ENCODE measurements at regions not wholly inside any gene's neighbourhood (a gene's known extent, or its start where the extent isn't known, plus 50 kb on each side); places are given as distances from the start of the nearest gene placed in this dataset.

GRCh38 chr18:73511771-73512503 lies 635.7 kb downstream of the FBXO15 start:
- peak; percentile 31 for DNase-seq

DNA sequence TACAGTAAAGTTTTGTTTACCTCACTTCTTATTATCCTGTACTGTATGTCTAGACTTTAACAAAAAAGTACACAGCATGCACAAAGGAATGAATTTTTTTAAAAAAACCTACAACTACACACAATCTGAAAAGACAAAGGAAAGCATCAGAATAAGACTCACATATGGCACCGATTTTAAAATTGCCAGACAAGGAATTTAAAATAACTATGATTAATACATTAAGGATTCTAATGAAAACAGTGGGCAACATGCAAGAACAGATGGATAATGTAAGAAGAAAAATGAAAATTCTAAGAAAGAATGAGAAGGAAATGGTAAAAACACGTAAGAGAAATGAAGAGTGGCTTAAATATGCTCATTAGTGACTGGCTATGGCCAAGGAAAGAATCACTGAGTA lies 638.2 kb downstream of the FBXO15 start:
- no peak for DNase-seq

DNA sequence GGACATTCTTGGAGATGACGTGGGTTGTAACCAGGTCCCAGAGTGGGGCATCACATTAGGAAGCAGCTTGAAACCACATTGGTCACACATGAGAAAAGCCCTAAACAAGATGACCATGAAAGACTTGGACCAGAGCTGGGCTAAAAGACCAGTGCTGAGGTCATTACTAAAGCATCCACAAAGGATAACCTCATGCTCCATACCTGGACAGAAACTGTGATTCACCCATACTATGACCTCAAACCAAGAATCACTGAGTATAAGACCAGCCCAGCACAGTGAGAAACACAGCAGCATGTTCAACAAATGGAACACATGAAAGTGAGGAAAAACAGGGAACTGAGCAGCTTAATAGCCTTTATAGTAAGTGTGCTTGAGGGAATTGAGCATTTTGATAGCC lies 635.5 kb upstream of the NETO1 start:
- DNase-seq: no peak

DNA sequence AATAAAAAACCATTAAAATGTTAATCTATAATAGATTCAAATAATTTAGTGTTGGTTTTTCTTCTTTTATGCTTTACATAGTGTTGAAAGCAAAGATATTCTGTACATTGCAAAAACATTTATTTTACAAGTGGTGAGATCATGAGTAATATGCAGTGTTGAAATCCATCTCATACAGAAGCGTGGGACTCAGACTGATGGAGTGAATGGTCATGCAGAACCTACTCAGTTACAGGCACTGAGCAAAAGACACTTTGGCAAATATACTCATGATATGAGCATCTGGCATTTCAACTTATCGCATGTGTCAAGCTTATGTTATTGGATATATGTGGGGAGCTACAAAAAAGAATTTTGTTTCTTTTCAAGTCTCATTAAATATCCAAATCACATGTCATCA lies 620.2 kb upstream of the NETO1 start:
- DNase-seq: no peak

- DNase-seq: no peak
Observed at GRCh38 chr18:73485166-73485565, 617.4 kb upstream of the NETO1 start.

DNA sequence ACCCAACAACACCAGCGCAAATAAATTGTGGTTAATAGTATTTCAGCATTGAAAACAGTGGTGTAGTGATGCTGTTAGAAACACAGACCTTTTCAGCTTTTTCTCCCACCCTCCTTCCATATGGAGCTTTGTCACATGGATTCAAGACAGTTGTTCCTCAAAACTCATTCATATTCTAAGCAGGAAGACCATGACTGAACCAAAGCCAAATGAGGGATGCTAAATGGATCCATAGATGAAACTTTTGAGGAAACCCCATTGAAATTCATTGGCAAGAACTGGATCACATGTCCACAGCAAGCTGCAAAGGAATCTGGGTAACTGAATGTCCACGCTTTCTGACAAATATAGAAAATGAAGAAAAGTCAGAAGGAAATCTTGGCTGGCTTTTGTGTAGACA lies 615.1 kb upstream of the NETO1 start:
- no peak for DNase-seq

GRCh38 chr18:73479477-73479876 lies 611.7 kb upstream of the NETO1 start:
- no peak for DNase-seq

- no peak for DNase-seq
Observed at GRCh38 chr18:73478191-73478590, 610.4 kb upstream of the NETO1 start.

DNA sequence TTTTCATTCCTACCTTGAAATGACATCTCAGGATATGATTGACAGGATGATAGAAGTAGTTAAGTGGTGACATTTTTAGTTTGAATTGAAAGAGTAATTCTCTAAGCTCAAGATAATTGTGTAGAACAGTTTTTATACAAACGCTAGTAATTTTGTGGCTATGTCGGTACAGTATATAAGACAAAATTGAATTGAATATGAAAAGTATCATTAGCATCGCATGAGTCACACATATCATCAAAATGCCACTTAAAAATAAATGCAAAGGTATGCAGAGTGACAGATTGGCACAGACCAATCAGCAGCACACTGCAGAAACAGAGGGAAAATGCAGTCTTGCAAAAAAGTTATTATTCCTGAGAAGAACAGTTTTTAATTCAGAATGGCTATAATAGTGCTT lies 608.2 kb upstream of the NETO1 start:
- no peak for DNase-seq

DNA sequence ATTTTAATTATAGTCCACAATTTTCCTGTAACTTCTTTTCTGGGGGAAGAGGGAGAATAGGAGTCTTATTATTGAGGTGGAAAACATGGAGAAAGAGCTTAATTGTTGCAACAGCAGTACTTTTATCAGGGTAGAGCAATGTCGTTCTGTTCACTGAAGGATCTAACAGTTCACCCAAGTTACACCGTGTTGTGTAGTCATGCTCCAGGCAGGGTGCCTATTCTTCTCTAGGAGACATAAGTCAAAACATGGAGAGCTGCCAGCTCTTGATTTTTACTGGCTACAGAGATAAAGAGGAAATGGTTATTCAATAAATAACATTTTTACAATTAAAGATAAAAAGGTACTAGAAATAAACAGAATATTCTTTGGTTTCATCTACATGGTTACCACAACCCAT lies 594.3 kb upstream of the NETO1 start:
- DNase-seq: no peak

DNA sequence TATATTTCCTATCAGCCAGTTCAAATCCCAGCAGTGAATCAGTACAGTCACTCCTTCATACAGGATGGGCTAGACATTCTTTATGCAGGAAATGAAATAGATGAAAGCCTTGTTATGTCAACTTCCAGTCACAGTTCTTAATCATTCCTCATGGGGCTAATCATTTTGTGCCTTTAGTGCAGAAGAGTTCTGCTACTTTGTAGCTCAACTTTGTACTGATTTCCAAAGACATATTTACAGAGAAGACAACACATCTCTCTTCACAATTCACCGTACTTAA lies 593.9 kb upstream of the NETO1 start:
- DNase-seq: no peak

DNA sequence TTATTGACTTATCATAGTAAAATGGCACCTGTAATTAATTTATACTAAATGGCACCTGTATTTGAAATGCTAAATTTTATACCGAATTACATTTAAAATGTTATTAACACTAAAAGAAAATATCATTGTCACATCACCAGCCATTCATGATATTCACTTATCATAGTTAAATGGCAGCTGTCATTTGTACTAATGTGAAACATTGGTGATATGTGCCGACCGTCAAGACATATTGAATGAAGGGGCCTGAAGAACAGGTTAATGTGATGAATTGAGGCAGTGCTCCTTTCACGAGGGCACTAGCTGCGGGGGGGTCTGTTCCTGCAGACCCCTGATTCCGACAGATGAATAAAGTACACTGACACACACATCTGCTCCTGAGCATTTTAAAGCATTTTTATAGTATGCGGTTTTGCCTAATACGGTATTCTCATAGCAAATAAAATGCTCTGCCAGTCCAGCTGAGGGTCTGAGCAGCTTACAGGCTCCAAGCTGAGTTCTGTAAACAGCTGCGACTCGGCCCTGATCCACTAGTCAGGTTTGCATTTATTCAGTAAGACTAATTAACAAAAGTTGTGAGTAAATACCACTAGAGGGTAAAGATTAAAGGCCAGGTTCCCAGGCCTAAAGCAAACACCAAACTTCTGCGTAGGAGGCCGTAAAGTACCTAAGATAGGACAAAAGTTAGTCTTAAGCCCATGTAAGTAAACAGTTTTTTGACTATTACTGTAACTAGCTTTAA lies 593.4 kb upstream of the NETO1 start:
- DNase-seq: no peak

- no peak for DNase-seq
Observed at GRCh38 chr18:73458186-73458964, 590.6 kb upstream of the NETO1 start.

DNA sequence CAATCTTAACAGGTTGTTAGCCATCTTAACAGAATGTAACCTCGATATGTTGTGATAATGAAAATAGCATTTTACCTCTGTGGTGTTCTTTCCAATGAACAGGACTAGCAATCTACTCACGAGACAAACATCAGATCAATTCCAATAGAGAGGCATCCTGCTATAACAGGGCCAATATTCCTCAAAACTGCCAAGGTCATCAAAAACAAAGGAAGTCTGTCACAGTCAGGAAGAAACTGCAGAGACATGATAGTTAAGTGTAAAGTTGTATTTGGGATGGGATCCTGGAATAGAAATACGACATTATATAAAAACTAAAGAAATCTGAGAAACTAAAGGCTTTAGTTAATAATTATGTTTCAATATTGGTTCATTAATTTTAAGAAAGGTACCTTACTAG lies 588.9 kb upstream of the NETO1 start:
- DNase-seq: no peak

- no peak for DNase-seq
Observed at GRCh38 chr18:73452866-73453265, 585.1 kb upstream of the NETO1 start.

DNA sequence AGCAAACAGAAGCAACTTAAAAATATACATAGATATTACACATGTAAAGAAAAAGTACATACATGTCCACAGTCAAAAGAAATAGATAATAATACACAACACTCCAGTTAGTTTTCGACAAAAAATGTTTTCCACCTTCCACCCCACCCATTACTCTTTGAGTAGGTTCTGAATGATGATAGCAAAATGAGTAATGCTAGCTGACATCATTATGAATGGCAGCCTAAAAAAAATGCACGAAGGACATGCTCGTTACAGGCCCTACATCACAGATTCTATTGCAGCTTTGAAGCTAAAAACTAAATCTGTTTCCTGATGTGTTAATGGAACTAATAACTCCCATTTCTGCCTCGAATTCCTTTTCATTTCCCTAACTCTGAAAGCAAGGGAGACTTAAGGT lies 578.7 kb upstream of the NETO1 start:
- no peak for DNase-seq

DNA sequence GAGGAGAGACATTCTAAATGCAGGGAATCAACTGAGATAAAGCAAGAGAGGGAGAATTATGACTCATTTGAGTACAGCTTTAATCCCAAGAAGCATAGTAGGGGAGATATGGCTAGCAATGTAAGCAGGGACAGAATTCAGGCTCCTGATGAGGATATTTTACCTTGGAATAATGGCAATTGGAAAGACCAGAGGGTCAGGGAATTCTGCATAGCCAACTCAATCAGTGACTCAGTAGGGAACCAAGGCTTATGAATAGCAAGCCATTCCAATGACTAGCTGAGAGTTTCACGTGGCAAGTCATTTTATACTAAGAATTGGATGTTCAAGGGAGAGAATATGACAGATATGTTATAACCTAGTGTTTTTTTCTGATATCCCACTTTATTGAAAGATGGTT lies 563.8 kb upstream of the NETO1 start:
- no peak for DNase-seq

- DNase-seq: no peak
Observed at GRCh38 chr18:73421010-73421409, 553.2 kb upstream of the NETO1 start.

DNA sequence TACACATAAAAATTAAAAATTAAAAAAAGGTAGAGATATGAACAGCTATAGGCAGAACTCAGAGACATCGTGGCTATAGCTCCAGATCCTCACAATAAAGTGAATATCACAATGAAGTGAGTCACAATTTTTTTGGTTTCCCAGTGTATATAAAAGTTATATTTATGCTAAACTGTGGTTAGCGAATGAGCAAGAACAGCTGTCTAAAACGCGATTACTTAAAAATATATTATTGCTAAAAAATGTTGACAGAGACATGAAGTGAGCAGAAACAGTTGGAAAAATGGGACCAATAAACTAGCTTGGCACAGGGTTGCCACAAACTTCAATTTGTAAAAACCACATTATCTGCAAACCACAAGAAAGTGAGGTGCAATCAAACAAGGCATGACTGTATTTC lies 551.7 kb upstream of the NETO1 start:
- no peak for DNase-seq

- DNase-seq: no peak
Observed at GRCh38 chr18:73414598-73414997, 546.8 kb upstream of the NETO1 start.

DNA sequence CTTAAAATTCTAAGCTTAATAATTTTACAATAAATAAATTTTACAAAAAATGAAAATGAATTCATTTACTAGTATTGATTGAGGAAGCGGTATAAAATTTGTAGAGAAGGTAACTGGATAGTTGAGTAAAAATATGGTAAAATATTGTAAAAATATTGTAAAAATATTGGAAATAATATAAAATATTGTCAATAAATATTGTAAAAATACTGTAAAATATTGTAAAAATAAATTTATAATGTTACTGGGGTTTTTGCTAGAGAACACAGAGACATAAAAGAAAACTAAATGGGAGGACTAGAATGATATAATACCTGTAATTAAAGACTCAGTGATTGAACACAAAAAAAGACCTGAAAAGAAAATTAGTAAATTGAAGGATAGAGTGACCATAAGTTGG lies 546.3 kb upstream of the NETO1 start:
- DNase-seq: no peak

DNA sequence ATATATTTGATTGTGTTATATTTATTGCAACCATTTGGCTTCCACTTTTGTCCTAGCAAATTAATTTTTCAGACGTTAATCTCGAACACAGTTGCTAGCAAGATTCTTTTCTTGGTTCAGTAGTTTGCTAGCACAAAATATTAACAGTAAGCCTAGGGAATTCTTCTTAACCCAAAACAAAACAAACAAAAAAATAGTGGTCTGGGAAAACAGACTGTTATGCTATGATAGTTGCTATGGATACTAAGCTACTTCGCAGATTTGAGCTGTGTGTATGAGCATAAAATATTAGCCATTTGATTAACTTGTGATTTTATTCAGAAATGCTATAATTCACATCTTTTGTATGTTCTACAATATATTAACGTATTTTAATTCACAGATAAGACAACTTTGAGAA lies 541.5 kb upstream of the NETO1 start:
- DNase-seq: no peak

DNA sequence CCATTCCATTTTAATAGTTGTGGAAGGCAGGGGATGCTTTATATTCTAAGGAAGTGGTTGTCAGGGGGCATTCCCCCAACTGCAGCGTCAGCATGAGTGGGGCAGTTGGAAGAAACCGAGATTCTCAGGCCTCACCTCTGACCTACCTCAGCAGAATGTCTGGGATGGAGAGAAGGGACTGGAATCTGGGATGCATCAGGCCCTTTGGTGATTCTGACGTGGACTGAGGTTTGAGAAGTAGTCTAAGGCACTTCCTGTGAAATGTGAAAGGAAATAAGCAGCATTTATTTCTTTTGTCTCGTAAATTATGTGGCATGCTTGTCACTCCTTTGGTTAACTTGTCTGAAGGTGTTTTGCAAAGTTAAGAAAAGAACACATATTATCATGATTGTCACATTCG lies 540.7 kb upstream of the NETO1 start:
- no peak for DNase-seq

- DNase-seq: no peak
Observed at GRCh38 chr18:73407506-73407905, 539.7 kb upstream of the NETO1 start.
